GM12892 (cell line): ENCODE measurements at regions not wholly inside any gene's neighbourhood (a gene's known extent, or its start where the extent isn't known, plus 50 kb on each side); places are given as distances from the start of the nearest gene placed in this dataset.

ENCODE experiments used
- POLR2A ChIP-seq: IDR thresholded peaks from 2 replicates; pipeline ENCODE4 v1.6.1; 2011; ENCODE audit warnings: low read depth, low read length, control low read depth
- POLR2AphosphoS5 ChIP-seq: IDR thresholded peaks from 2 replicates; pipeline ENCODE4 v1.6.1; 2011; ENCODE audit warnings: low read depth, low read length, control low read depth

DNA sequence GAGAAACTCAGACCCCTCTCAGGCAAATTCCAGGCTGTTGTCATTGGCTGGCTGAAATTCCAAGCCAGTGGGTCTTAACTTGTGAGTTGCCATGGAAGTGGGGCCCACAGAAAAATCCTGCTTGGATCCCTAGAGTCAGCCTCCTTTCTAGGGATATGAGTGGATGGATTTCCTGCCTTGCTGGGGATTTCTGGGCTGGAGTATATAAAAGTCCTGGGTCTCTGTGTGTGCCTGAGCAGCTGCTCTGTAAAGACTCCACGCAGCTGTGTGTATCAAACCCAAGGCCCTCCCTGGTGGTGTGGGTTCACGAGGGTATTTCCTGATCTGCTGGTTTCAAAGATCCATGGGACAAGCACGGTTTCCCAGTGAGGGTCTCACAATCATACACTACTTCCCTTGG is 1077.1 kb downstream of the SLC16A7 start:
- no peak for TF ChIP-seq POLR2A
- TF ChIP-seq POLR2AphosphoS5: no peak
